Hematopoietic multipotent progenitor cell treated with erythropoietin and hydrocortisone succinate and interleukin-3 and kit ligand, for 17 days (in vitro differentiated cells): ENCODE measurements at regions not wholly inside any gene's neighbourhood (a gene's known extent, or its start where the extent isn't known, plus 50 kb on each side); places are given as distances from the start of the nearest gene placed in this dataset.

Source experiments
- DNase-seq: peaks from one replicate; pipeline ENCODE4 v3.0.0-alpha.2; 2015; ENCODE audit warnings: low spot score

DNA sequence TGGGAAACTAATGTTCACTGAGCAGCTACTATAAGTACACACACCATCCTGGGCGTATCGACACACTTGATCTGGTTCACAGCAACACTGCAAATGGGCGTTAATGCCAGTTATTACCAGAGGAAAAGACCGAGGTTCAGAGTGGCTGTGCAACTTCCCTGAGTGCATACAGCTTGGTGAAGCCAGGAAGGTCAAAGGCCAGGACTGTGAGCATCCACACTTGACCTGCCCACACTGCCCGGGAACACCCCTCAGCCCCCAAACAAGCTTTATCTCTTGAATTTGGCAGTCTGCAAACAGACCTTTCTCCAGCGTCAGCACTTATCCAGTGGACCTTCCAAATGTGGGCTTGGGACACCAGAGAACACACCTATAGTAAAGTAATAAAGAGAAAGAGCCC is 312.6 kb downstream of the BCL11B start:
- no peak for DNase-seq

DNA sequence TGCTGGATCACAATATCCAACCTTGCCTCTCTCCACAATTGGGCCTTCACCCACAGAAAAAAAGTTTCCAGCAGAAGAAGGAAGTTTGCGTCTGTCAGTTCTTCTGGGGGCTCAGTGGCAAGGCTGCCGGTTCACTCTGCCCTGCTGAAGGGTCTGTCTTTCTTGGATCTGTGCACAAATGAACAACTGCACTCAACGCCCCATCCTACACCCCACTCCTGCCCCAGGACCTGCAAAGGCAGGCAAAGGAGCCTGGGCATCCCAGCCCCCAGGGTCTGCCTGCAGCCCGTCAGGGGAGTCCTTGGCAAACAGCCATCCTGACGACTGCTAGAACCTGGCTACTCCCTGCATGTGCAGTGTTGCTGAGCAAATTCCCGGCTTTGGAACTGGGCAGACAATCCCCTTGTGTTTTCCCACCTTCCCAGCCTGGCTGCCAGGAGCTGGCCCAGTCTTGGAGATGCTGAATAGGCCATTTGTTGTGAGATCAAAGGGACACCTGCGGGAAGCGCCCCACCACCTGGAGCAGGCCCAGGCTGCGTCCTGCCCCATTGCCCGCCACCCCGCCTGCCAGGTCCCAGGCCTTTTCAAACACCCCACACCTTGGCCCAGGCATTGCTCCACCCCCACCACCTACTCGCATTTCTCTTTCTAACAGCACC is 311.9 kb downstream of the BCL11B start:
- no peak for DNase-seq

DNA sequence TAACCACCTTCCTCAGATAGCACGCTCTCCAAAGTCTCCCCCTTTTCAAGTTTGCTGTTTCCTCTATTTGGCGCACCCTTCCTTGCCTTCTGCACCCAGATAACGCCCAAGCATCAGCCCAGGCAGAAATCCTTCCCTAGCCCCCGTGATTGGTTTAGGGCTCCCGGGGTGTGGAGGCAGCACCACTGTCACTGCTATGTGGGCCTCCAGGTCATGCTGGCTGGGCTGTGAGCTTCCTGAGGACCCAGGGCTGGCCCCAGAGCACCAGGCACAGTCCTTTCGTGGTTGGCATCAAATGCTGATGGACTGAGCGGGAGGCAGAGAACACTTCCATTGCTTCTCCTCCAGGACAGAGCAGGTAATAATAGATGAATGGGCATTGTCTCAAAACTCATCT is 311.4 kb downstream of the BCL11B start:
- DNase-seq, result no peak

DNA sequence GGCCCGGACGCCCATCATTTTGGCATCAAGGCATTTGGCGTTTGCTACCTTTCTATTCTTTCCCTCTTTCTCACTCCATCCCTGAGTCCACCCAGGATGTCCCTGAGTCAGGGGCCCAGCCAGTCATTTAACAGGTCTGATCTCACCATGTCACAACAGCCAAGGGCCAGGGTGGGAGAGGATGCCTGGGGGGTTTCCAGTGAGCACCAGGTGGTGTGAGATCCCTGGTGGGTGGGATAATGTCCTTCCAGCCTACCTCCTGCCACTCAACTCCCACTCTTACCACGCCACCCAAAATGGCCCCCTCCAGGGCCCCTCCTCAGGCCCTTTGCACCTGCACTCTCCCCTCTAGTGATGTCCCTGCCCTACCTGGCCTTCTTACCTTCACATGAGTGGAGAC is 310.8 kb downstream of the BCL11B start:
- DNase-seq, result no peak

DNA sequence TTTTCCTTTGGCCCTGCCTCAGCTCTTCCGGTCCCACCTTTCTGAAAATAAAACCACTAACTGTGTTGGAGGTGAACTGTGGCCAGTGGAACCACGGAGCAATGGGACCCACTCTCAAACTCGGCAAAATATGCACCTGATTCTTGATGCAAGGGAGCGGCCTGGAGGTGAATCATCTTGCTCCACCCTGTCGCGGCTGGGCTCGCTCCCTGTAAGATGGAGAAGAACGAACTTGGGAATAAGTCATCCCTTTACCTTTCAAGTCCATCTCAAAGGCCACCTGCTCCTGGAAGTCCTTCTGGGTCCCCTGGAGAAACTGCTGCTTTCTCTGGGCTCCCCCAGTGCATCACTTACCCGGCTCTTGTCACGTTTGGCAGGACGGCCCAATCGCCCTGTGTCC is 309.9 kb downstream of the BCL11B start:
- no peak for DNase-seq

DNA sequence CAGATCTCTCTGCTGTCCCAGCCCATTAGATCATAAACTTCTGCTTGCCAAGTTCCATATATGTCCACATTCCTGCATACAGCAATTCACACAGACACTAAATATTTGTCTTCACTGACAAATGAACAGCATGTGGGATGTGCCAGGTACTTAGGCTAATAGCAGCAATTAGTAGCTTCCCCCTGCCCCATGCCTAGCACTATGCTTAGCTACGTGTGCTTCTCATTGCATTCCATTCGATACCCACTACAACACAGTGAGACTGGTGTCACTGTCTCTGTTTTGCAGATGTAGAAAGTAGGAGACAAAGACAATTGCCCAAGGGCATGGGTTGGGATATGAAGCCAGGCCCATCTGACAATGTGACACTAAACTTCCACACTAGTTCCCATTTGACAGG is 308.4 kb downstream of the BCL11B start:
- DNase-seq, result no peak

DNA sequence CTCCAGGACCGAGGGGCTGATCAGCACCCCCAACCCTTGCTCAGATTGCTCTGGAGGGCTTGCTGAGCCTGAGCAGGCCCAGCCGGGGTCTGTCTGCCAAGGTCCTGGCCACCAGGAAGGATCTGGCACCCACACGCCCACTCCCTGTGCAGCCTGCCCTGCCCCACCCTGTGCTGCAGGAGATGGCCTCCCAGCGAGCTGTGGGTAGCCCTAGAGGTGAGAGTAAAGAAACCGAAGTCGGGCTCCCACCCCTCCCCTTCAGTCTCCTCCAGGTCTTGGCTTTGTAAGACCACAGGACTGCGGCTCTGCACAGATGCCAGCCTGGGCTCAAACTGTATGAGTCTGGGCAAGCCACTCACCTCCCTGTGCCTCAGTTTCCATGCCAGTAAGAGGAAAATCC is 307.8 kb downstream of the BCL11B start:
- DNase-seq, result no peak

DNA sequence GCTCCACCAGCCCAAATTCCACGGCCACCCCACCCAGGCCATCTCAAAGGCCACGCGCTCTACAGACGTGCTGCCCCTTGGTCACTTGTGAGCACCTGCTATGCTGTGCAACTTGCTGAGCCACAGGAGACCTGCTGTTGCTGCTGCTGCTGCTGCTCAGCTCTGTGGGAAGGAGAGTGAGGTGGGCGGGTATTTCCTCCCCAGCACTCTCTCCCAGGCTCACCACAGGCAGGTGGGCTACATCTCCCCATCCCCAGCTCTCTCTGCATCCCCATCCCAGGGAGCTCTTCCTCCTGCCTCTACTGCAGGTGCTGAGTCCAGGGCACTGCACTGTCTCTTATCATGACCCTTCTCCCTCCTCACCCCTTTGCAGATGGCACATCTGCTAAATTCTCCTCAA is 306.9 kb downstream of the BCL11B start:
- no peak for DNase-seq

DNA sequence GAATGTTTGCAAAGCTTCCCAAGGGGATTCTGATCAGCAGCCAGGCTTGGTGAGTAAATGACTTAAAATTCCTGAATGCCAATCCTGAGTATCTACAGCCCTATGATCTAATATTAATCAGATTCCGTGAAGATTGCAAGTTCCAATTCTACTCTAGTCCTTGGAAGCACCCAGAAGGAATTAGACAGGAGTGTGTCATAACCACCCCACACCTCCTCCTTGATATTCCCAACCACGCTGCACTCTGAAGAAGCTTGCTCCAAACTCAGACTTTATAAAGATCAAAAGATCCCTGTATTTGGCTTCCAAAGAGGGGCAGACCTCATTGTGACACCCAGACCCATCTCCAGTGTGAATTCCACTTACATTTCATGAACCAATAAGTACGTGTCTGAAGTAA is 306.0 kb downstream of the BCL11B start:
- DNase-seq, result no peak

DNA sequence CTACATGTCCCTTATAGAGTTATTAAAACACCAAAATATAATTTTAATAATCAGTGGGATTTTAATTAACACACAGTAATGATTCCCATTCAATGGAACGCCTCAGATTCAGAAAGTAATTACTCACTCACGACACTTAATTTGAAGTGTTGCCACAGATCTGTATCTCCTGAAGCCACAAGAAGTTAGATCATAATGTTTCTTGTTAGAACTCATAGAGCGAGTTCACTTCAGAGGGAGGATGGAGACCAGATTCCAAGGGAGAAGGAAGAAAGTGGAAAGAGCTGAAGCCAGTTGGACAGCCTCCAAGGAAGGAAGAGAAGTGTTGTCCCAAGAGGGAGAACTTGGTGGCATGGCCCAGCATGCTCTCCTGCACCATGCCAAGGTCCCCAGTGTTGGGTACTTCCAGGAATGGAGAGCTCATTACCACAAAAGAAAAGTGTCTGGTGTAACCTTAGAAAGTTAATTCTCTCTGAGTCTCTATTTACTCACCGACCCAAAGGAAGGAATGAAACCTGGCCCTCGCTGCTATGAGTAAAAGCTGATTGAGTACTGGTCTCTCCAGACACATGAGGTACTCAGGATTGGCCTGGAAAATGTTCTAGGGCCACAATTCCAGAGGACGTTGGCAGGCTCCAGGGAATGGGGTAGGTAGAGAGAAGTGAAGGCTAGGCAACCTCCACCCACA is 305.4 kb downstream of the BCL11B start:
- no peak for DNase-seq

DNA sequence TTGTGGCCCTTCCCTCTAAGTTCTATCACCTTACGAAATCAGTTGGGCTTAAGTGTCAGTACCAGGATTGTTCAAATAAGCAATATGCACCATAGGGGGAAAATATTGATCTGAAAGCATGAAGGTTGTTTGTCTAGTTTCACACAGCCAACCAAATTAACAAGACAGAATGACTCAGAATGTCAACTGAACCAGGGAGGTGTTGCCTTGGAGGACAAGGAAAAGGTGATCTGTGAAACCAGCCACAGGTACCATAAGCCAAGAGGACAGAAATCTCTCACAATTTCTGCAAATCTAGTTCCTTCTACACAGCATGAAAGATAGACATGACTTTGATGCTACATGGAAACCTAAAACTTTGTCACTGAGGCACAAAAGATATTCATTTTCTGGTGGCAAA is 297.9 kb downstream of the BCL11B start:
- no peak for DNase-seq

DNA sequence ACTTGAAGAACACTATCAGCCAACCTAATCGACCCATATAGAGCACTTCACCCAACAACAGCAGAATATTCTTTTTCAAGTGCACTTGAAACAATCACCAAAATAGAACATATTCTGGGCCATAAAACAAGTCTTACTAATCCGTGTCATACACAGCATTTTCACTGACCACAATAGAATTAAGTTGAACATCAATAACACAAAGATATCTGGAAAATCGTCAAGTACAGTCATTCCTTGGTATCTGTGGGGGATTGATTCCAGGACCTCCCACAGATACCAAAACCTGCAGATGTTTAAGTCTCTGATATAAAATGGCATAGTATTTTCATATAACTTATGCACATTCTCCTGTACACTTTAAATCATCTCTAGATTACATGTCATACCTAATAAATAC is 295.7 kb downstream of the BCL11B start:
- DNase-seq, result no peak

DNA sequence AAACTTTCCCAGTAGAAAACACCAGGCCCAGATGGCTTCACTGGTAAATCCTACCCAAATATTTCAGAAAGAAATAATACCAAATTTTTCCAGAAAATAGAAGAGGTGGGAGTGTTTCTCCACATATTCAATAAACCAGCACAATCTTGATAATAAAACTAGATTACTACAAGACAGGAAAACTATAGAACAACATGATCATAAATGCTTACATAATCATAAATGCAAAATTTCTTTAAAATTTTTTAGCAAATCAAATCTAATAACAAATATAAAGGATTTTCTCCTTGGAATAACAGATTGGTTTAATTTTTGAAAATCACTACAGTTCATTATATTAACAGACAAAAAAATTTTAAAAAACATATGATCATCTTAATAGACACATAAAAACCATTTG is 294.5 kb downstream of the BCL11B start:
- no peak for DNase-seq

DNA sequence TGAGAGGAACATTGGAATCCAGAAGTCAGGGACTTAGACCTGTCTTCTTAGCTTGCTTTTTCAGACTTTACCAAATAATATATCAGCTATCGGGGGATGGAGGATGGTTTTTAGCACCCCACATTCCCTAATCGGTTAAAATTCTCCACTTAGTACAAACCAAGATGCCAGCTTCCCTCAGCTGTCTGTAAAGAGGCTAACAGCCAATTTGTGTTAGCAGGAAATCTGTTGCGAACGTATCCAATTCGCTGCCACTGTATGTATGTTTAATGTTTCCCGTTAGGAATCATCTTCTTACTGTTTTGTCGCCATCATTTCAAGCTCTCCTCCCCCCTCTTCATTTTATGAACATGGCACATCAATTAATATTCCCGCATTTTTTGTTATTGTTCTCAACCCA is 289.0 kb downstream of the BCL11B start:
- no peak for DNase-seq

DNA sequence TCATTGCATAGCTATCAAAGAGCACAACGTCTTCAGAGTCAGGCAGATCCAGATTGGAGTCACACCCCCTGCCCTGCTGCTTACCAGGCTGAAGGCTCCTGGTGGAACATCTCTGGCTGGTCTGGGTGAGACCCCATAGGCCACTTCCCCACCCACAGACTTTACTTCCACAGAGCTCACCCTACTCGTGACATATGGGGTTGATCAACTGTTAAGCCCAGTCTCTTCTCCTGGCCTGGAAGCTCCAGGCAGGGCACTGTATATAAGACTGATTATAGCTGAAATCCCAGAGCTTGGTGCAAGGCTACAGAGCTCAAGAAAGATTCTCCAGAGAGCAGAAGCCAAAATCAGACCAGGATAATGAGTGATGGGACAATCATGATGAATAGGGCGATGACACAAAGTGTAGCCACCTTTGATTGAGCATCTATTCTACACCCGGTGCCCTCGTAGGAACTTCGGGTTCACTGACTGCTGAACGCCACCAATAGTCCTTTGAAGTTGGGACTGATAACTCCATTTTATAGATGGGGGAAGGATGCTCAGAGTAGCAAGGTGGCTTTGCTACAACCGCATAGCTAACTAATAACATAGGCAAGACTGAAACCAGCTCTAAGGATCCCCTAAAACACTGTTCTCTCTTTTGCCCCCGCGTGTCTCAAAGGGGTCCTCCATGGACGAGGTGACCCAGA is 287.8 kb downstream of the BCL11B start:
- DNase-seq, result no peak

DNA sequence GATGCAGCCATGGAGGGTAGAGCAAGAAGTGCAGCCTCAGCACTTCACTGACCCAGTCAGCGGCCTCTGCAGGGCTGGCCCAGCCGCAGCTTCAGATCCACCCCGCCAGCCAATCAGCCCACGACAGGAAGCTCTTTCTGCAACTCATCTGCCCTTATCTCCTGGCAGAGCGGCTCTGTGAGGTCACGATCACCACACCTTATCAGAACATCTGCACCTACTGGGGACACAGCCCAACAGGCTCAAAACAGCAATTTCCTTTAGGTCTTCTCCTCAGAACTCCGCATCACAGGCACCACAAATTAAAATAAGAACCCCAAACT is 287.3 kb downstream of the BCL11B start:
- peak; percentile 21 for DNase-seq

DNA sequence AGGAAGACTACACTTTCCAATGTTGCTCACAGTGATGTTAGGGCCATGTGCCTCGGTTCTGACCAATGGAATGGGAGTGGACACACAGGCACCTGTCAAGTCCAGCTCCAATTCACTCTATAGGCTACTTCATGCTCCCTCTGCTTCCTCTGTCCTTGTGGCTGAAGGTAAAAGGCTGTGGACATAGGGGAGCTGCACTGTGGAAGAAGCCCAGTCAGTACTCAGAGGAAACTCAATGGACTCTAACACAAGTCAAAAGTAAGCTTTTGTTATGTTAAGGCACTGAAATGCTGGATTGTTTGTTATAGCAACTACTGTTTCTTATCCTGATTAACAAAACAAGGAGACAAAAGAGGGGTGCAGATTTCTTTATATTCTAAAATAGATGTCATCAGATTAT is 278.2 kb downstream of the BCL11B start:
- no peak for DNase-seq

DNA sequence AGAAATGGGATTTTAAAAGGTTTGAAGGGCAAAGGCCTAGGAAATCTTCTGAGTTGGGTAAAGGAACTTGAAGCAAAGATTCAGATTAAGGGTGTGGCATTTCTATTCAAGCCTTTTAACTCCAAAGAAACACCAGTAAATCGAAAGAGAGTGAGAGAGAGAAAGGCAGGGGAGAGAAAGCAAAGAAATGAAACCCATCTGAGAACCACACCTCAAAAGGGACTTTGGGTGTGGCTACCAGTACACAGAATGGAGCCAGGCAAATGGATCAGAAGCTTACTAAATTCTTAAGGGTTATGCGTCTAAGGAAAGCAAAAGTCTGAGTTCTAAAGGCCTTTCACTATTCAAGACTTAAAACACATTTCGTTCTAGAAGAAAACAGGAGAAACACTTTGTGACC is 277.4 kb downstream of the BCL11B start:
- no peak for DNase-seq

DNA sequence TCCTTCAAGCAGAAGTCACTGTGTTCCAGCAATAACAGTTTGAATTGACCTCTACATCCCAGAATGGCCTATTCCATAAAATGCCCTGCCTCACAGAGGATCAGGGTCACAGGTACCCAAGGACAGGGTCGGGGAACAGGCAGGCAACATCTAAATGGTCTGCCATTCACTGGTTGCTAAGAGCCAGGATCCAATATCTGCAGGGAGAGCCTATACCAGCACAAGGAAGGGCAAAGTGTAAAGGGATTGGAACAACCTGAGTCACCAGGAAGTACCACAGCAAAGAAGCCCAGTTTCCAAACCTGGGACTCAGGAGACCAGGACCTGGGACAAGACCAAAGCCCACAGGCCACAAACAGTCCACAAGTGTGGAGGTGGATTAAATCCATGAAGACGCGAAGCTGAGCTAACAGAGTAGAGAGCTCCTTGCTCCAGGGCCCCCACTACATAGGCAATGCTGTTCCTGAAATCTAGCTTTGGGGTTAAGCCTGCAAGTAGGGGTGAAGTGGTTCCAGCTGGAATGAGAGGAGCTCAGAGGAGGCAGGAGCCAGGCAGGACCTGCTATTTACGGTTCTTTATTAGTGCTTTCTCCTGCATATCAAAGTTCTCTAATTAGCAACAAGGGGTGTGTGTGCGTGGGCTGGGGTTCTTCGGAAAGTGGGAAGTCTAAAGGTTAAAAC is 274.3 kb downstream of the BCL11B start:
- no peak for DNase-seq

DNA sequence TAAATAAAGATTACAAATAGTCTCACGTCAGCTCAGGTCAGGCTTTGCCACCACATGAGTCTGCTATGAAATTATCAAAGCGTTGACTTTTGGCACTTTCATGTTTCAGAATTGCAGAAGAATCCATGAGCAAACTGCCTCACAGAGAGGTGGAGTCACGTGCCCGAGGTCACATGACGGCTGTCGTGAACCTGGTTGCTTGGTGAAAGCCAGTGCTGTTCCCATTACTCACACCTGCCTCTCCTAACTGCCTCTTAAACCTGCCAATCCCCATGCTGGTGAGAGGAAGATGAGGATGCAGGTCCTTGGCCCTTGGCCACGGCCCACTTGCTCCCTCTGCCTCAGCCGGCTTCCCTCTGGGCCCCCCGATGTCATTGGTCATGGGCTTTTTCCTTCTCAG is 272.7 kb downstream of the BCL11B start:
- no peak for DNase-seq

DNA sequence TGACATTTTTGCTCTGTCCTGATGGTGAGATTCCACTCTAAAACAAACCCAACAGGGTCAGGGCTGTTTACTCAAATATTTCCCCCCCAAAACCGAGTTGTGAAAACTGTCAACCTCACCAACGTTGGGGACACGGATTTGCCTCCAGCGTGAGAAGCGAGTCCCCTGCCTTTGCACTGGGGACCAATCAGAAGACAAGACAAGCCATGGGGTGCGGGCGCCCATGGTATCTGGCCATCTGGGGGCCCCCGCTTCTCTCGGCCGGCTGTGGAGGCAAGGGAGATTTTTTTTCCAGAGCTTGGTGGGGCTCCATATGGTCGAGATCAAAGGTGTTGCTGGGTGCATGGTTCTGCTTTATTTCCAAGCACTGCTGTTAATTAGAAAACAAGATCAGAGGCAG is 272.1 kb downstream of the BCL11B start:
- DNase-seq, result no peak

DNA sequence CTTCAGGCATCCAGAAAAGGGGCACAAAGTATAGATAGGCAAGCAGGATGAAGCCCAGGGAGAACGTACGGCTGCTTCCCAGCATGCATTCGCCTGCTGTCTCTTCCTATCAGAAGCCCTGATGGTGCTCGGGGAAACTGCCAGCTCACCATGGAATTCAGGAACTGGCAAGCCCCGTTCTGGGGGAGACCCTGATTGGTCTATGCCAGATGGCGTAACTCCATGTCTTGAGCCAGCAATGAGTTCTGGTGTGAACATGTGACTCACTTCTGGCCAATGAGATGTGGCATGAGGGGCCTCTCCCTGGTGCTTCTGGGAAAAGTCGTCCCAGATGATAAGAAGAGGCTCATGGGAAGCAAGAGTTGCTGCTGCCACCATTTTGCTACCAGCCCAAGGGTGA is 270.8 kb downstream of the BCL11B start:
- DNase-seq, result no peak

DNA sequence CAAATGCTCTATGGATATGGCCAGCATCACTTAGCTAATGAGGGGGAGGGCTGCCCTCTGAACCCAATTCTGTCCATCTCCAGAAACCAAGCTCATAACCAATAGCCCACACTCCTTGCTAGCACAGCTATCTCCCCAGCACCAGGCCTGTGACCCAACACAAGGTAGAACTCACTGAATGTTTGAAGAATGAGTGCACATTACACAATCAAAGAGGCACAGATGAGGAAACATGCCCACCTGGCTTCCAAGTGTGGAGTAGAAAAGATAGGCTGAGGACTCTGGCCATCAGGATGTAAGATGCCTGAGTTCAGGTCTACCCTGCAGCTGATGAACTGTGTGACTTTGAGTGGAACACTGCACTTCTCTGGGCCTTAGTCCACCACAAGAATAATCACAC is 268.4 kb downstream of the BCL11B start:
- DNase-seq, result no peak
